ENCODE measurements at regions not wholly inside any gene's neighbourhood (a gene's known extent, or its start where the extent isn't known, plus 50 kb on each side); places are given as distances from the start of the nearest gene placed in this dataset.

DNA sequence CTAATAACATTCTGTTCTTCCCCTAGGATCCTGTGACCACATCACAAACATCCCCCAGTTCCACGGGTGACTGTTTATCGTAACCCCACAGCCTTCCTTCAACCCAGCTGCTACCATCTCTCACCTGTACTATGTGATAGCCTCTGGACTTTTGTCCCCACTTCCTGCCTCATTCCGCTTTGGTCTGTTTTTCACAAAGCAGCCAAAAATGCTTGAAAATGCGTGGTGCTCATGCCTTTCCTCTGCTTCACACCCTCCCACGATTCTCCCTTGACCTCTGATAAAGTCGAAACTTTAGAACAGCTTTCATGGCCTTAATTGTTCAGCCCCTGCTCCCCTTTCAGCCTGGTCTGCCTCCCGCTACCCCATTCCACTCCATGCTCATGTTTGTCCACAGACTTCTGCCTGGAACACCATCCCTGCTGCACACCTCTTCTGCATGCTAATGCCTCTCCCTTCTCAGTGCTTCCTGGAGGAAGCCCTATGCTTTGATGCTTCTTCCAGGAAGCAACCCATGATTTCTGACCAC lies 165.6 kb downstream of the PLPP3 start:
- no peak overlapping the region for H3K4me3 ChIP-seq (ENCODE audit: low read depth, low read length)
- TF ChIP-seq, protein P1, sequence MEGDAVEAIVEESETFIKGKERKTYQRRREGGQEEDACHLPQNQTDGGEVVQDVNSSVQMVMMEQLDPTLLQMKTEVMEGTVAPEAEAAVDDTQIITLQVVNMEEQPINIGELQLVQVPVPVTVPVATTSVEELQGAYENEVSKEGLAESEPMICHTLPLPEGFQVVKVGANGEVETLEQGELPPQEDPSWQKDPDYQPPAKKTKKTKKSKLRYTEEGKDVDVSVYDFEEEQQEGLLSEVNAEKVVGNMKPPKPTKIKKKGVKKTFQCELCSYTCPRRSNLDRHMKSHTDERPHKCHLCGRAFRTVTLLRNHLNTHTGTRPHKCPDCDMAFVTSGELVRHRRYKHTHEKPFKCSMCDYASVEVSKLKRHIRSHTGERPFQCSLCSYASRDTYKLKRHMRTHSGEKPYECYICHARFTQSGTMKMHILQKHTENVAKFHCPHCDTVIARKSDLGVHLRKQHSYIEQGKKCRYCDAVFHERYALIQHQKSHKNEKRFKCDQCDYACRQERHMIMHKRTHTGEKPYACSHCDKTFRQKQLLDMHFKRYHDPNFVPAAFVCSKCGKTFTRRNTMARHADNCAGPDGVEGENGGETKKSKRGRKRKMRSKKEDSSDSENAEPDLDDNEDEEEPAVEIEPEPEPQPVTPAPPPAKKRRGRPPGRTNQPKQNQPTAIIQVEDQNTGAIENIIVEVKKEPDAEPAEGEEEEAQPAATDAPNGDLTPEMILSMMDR (IDR thresholded peaks at IDR 0.05; ENCODE audit: low read depth, low read length, missing control alignments), result no peak
- no peak for DNase-seq (ENCODE audit: low read depth)
- in situ Hi-C loops (cut with HindIII; ENCODE audit: low sequenced_read_pairs), result no loop called here

DNA sequence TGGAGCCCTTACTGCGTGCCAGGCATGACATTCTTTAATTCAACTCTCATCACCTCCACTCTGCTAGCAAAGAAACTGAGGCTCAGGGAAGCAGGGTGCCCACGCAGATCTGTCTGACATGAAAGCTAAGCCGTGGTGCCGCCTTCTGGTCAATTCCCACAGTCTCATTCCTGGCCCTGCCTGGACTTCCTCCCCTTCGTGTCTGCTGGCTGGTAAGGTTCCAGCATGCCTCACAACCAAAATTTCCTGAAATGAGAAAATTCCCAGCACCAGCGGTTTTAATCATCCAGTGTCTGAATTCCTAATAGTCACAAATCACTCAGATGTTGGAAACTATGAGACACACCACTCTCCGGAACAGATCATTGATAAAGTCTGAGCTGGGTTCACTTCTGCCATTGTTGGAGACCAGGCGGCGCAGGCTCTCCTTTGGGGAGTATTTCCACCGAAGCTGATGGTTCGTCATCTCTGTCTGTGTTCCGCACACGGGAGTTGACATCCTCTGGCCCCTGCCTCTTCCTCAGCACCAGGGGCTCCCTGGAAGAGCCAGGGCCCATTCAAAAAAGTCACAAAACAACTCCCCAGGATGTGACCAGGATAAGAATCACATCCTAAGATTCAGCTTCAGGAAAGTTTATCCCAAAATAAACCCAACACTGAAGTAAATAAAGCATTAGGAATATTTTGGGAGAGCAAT lies 167.7 kb downstream of the PLPP3 start:
- H3K4me3 ChIP-seq (ENCODE audit: low read depth, low read length), result no peak overlapping the region
- TF ChIP-seq, protein P1 (IDR thresholded peaks at IDR 0.05; ENCODE audit: low read depth, low read length, missing control alignments), result no peak
- no peak for DNase-seq (ENCODE audit: low read depth)
- in situ Hi-C loops (cut with HindIII; ENCODE audit: low sequenced_read_pairs), result no loop called here

DNA sequence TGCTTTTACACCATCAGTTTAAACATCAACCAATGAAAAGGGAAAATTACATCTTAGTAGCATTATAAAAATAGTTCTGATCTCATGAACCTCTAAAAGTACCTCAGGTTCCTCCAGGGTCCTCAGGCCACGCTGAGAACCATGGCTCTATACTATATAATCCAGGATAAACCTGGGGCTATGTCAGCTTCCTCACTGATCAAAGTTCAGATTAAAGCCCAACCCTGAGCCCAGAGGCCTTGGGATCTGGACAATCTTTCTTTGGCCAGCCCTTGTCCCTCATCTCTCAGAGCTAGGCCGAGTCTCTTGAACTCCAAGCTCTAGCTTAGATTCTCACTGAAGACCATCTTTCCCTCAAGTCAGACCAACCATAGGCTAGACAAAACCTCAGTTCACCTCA lies 168.3 kb downstream of the PLPP3 start:
- in situ Hi-C loops (cut with HindIII; ENCODE audit: low sequenced_read_pairs), result no loop called here
- no peak overlapping the region for H3K4me3 ChIP-seq (ENCODE audit: low read depth, low read length)
- TF ChIP-seq, protein P1 (IDR thresholded peaks at IDR 0.05; ENCODE audit: low read depth, low read length, missing control alignments), result no peak
- DNase-seq (ENCODE audit: low read depth), result no peak

DNA sequence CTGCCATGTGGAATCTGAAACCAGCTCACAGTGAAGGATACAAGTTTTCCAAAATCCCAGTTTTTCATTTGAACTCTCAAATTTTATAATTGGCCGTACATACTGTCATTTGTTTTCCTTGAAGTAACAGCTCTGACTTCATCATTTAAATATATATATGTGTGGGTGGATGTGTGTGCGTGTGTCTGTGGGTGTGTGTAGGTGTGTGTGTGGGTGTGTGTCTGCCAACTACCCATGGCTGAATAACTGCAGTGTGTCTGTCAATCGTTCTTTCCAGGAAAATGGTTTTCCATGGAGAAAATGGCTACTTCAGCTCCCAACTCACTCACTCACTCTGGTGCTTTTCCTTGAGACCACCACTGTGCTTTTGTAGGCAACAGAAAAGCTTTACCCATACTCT lies 169.0 kb downstream of the PLPP3 start:
- H3K4me3 ChIP-seq (ENCODE audit: low read depth, low read length), result no peak overlapping the region
- DNase-seq (ENCODE audit: low read depth), result no peak
- in situ Hi-C loops (cut with HindIII; ENCODE audit: low sequenced_read_pairs), result no loop called here
- TF ChIP-seq, protein P1 (IDR thresholded peaks at IDR 0.05; ENCODE audit: low read depth, low read length, missing control alignments), result no peak

DNA sequence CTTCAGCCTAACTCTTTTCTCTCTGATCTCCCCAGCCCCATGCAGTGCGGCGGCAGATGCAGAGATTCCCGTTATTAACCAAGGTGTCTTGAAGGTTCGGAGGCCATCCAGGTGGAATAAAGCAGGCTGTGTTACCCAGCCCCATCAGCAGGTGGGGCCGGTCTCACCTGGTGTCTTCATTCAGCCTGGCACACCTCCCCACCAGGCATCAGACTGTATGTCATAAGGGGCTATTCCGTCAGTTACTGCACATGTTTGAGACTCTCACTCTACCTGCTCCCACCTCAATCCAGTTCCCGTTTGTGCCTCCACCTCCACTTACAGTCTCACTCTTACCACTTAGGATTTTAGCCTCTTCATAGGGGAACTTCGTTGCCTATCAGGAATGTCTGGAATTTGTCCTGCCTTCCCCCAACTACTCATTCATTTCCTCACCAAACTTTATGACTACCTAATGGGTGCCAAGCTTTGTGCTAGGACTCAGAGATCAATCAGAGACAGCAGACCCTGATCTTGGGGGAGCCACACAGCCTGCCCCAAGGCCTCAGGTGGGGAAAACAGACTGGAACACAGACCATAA lies 170.2 kb downstream of the PLPP3 start:
- in situ Hi-C loops (cut with HindIII; ENCODE audit: low sequenced_read_pairs), result no loop called here
- no peak for DNase-seq (ENCODE audit: low read depth)
- H3K4me3 ChIP-seq (ENCODE audit: low read depth, low read length), result no peak overlapping the region
- TF ChIP-seq, protein P1 (IDR thresholded peaks at IDR 0.05; ENCODE audit: low read depth, low read length, missing control alignments), result no peak

DNA sequence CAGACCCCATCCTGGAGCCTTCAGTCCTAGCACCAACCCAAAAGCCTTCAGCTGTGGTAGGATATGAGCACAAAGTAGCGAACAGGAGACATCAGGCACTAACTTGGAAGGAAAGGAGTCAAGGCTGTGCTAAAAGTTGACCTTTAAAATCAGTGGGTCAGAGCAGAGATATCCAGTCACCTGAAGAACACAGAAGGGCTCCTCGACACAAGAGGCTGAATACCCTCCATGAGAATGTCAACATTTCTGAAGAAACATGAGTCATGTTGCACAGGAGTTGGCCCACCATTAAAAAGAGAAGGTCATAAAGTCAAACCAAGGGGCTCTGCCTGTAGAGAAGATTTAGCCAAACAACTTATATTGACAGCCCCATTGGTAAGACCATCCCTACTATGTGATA lies 172.5 kb downstream of the PLPP3 start:
- TF ChIP-seq, protein P1 (IDR thresholded peaks at IDR 0.05; ENCODE audit: low read depth, low read length, missing control alignments), result no peak
- no peak for DNase-seq (ENCODE audit: low read depth)
- in situ Hi-C loops (cut with HindIII; ENCODE audit: low sequenced_read_pairs), result no loop called here
- no peak overlapping the region for H3K4me3 ChIP-seq (ENCODE audit: low read depth, low read length)

Data from astrocyte of the cerebellum (primary cell).